Sigmoid colon (tissue), 6 donors: ENCODE measurements at regions not wholly inside any gene's neighbourhood (a gene's known extent, or its start where the extent isn't known, plus 50 kb on each side); places are given as distances from the start of the nearest gene placed in this dataset.

ENCODE experiments used
- DNase-seq: peaks from one replicate; pipeline ENCODE4 v3.0.0-alpha.2; 2019
- H3K27ac ChIP-seq, 4 donors: fragments of 200-600 bp; sonication (generic); one replicate each; pipeline ENCODE4 v1.5.1; 2016 to 2019; ENCODE audit warnings: mild to moderate bottlenecking in 1 of 4
- H3K27me3 ChIP-seq, 3 donors: fragments of 200-600 bp; sonication (generic); one replicate each; pipeline ENCODE4 v1.5.1; 2019; ENCODE audit warnings: mild to moderate bottlenecking in 1 of 3
- H3K36me3 ChIP-seq, 4 donors: fragments of 200-600 bp; sonication (generic); one replicate each; pipeline ENCODE4 v1.5.1; 2016 to 2019
- H3K4me1 ChIP-seq, 4 donors: fragments of 200-600 bp; sonication (generic); one replicate each; pipeline ENCODE4 v1.5.1; 2017 to 2019
- H3K4me3 ChIP-seq, 4 donors: fragments of 200-600 bp; sonication (generic); one replicate each; pipeline ENCODE4 v1.5.1; 2017 to 2019; ENCODE audit warnings: mild to moderate bottlenecking in 2 of 4, moderate library complexity in 1 of 4
- H3K9me3 ChIP-seq, 4 donors: fragments of 200-600 bp in 3 of 4; sonication (generic) in 3 of 4; one replicate each; pipeline versions ENCODE4 v1.5.1 to v1.6.1; 2013 to 2019
- EP300 ChIP-seq, 4 donors: sonication (generic); formaldehyde crosslinking; IDR thresholded peaks; one replicate each; pipeline ENCODE4 v1.6.1; 2017; ENCODE audit warnings: antibody characterized with exemption in 4 of 4
- POLR2A ChIP-seq, 2 donors: fragments of 450-650 bp; IDR thresholded peaks; one replicate each; pipeline ENCODE4 v1.6.1; 2016; ENCODE audit warnings: antibody characterized with exemption in 2 of 2, mild to moderate bottlenecking in 2 of 2, moderate library complexity in 2 of 2
- POLR2AphosphoS5 ChIP-seq, 4 donors: sonication (generic); formaldehyde crosslinking; IDR thresholded peaks; one replicate each; pipeline ENCODE4 v1.6.1; 2017; ENCODE audit warnings: antibody characterized with exemption in 4 of 4
- WGBS, 2 donors: extraction: QIAGEN DNeasy Blood & Tissue Kit; methylation state at CpG; one replicate each; pipeline ENCODE4 v1.1.7; 2013; 5-methylcytosine and 5-hydroxymethylcytosine counted together
- intact Hi-C: fragments of 100-400 bp; cut with DNase I; formaldehyde crosslinking; loops from one replicate; pipeline ENCODE4 v1.15.1; 2023
- TF ChIP-seq, protein P1 (sequence below), 4 experiments: fragments of 450-650 bp in 3 of 4; fragments of 200-600 bp in 1 of 4; IDR thresholded peaks; one replicate each; pipeline ENCODE4 v1.5.1; 2016 to 2019; ENCODE audit warnings: antibody characterized with exemption in 4 of 4, mild to moderate bottlenecking in 3 of 4, moderate library complexity in 2 of 4
- donor health status: healthy with polysubstance abuse.
- donor health status: healthy.

DNA sequence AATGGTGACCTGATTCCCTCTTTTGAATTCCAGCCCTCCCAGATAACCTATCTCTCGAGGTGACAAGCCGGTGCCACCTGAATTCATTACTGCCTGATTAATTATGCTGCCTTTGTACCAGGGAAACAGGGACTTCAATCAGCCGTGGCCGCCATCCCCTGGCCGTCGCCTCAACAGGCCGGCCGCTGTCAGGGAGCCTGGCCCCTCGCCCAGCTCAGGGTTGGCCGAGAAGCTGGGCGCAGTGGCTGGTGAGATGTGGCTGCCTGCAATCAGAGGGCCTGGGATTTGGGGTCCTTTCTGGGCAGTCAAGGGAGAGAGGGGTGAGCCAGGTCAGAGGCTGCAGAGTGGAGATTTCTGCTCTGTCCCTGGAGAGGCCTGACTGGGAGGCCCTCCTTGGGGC is 91.2 kb downstream of the KCTD15 start:
- intact Hi-C loops: no loop called here
- Histone ChIP-seq H3K27me3 (peaks cover 0 to 4% (median 0%) of the 10 kb centered on the region in 3 donors), H3K4me1 (peaks cover 0 to 7% (median 0%) of the 10 kb centered on the region in 4 donors), H3K27ac (no peak overlapping the region), H3K36me3 (no peaks in the 10 kb centered on the region), H3K4me3 (no peak overlapping the region), H3K9me3 (no peaks in the 10 kb centered on the region)
- no peak for TF ChIP-seq EP300 (IDR thresholded peaks at IDR 0.05)
- no peak for TF ChIP-seq POLR2A (IDR thresholded peaks at IDR 0.05)
- TF ChIP-seq POLR2AphosphoS5 (IDR thresholded peaks at IDR 0.05): no peak
- TF ChIP-seq, protein P1, sequence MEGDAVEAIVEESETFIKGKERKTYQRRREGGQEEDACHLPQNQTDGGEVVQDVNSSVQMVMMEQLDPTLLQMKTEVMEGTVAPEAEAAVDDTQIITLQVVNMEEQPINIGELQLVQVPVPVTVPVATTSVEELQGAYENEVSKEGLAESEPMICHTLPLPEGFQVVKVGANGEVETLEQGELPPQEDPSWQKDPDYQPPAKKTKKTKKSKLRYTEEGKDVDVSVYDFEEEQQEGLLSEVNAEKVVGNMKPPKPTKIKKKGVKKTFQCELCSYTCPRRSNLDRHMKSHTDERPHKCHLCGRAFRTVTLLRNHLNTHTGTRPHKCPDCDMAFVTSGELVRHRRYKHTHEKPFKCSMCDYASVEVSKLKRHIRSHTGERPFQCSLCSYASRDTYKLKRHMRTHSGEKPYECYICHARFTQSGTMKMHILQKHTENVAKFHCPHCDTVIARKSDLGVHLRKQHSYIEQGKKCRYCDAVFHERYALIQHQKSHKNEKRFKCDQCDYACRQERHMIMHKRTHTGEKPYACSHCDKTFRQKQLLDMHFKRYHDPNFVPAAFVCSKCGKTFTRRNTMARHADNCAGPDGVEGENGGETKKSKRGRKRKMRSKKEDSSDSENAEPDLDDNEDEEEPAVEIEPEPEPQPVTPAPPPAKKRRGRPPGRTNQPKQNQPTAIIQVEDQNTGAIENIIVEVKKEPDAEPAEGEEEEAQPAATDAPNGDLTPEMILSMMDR (IDR thresholded peaks at IDR 0.05): no peak
- 87 to 94% methylated on average over 11 of the region's 11 CpGs for WGBS, 2 donors
- DNase-seq: no peak

DNA sequence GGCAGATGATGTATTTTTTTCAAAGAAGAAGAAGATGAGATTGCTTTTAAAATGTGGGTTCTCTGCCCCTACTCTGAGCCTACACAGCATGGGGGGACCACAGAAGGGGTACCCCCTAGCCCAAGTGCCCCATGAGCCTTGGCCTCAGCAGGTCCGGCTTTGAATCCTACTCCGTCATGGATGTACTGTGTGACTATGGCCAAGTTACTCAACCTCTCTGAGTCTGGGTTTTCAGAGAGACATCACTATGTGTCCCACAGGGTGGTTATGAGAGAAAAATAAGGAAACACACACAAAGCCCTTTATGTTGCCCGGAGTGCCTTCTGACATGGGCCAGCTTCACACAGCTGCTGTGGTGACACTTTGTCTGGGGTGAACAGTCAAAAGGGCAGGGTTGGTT is 92.0 kb downstream of the KCTD15 start:
- no peak overlapping the region for H3K4me3 ChIP-seq
- no peak for DNase-seq
- no peaks in the 10 kb centered on the region for H3K9me3 ChIP-seq
- H3K27ac ChIP-seq: no peak overlapping the region
- no peak for TF ChIP-seq POLR2A (IDR thresholded peaks at IDR 0.05)
- TF ChIP-seq EP300 (IDR thresholded peaks at IDR 0.05): no peak
- no peak for TF ChIP-seq POLR2AphosphoS5 (IDR thresholded peaks at IDR 0.05)
- TF ChIP-seq, protein P1 (IDR thresholded peaks at IDR 0.05): no peak
- peaks cover 0 to 4% (median 0%) of the 10 kb centered on the region in 3 donors for H3K27me3 ChIP-seq
- no peaks in the 10 kb centered on the region for H3K36me3 ChIP-seq
- 86 to 90% methylated on average over 3 of the region's 3 CpGs for WGBS, 2 donors
- peaks cover 0 to 7% (median 0%) of the 10 kb centered on the region in 4 donors for H3K4me1 ChIP-seq
- intact Hi-C loops: no loop called here

DNA sequence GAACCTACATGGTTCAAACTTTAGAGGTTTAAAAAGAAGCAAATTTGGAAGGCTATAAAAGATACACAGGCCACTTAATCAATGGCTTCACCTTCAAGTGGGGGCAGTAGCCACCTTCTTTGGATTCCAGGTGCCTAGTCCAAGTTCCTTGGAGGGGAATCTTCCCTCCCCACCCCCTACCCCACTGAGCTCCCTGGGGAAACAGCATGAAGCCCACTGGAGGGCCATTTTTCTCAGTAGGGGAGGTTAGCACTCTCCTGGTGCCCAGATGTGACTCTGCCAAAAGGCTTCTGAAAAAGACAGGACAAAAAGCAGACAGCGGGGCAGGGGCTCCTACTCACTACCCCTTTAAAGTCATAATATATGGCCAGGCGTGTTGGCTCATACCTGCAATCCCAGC is 93.9 kb downstream of the KCTD15 start:
- Histone ChIP-seq H3K36me3 (no peaks in the 10 kb centered on the region), H3K4me1 (no peaks in the 10 kb centered on the region), H3K27ac (no peak overlapping the region), H3K9me3 (no peaks in the 10 kb centered on the region), H3K4me3 (no peak overlapping the region), H3K27me3 (no peaks in the 10 kb centered on the region)
- intact Hi-C loops: no loop called here
- no peak for TF ChIP-seq POLR2AphosphoS5 (IDR thresholded peaks at IDR 0.05)
- no peak for TF ChIP-seq POLR2A (IDR thresholded peaks at IDR 0.05)
- TF ChIP-seq EP300 (IDR thresholded peaks at IDR 0.05): no peak
- TF ChIP-seq, protein P1 (IDR thresholded peaks at IDR 0.05): no peak
- no peak for DNase-seq
- 91 to 94% methylated on average over 2 of the region's 2 CpGs for WGBS, 2 donors

DNA sequence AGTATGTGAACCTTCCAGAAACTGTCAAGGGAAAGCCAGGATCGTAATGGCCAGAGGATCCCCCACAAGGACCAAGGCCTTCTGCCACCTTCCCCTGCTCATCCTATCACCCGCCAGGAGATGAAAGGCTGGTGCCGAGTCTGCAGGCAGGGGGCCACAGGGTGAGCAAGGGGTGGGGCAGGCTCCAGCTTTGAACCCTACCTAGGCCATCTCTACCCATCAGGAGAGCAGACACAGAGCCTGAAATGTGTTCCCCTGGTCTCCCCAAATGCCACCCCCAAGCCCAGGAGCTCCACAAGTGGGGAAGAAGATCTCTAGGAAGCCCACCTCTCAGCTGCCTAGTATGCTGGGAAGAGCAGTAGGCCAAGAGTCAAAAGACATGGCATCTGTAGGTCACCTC is 95.1 kb downstream of the KCTD15 start:
- 87 to 90% methylated on average over 3 of the region's 3 CpGs for WGBS, 2 donors
- TF ChIP-seq, protein P1 (IDR thresholded peaks at IDR 0.05): no peak
- no peak for TF ChIP-seq POLR2AphosphoS5 (IDR thresholded peaks at IDR 0.05)
- TF ChIP-seq POLR2A (IDR thresholded peaks at IDR 0.05): no peak
- TF ChIP-seq EP300 (IDR thresholded peaks at IDR 0.05): no peak

DNA sequence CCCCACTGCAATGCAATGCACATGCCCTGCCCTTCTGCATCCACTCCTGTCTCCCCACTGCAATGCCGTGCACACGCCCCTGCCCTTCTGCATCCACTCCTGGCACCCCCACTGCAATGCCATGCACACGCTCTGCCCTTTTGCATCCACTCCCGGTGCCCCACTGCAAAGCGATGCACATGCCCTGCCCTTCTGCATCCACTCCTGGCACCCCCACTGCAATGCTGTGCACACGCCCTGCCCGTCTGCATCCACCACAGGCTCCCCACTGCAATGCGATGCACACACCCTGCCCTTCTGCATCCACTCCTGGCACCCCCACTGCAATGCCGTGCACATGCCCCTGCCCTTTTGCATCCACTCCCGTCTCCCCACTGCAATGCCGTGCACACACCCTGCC is 98.1 kb downstream of the KCTD15 start:
- peaks cover 0 to 10% (median 0%) of the 10 kb centered on the region in 4 donors for H3K9me3 ChIP-seq
- H3K4me1 ChIP-seq: no peaks in the 10 kb centered on the region
- TF ChIP-seq, protein P1 (IDR thresholded peaks at IDR 0.05): no peak
- TF ChIP-seq POLR2A (IDR thresholded peaks at IDR 0.05) (no peak), EP300 (IDR thresholded peaks at IDR 0.05) (no peak), POLR2AphosphoS5 (IDR thresholded peaks at IDR 0.05) (no peak)
- H3K27ac ChIP-seq: no peak overlapping the region
- H3K4me3 ChIP-seq: no peak overlapping the region
- no peaks in the 10 kb centered on the region for H3K27me3 ChIP-seq
- H3K36me3 ChIP-seq: no peaks in the 10 kb centered on the region
- intact Hi-C loops: no loop called here
- 62 to 77% methylated on average over 11 of the region's 11 CpGs for WGBS, 2 donors
- no peak for DNase-seq

More for the DNA sequence above, 95.1 kb downstream of the KCTD15 start:
- no peak for DNase-seq
- Histone ChIP-seq H3K4me3 (no peak overlapping the region), H3K27ac (no peak overlapping the region), H3K27me3 (no peaks in the 10 kb centered on the region), H3K9me3 (no peaks in the 10 kb centered on the region), H3K36me3 (no peaks in the 10 kb centered on the region), H3K4me1 (no peaks in the 10 kb centered on the region)
- intact Hi-C loops: no loop called here
